GM19455 (cell line): ENCODE measurements at regions not wholly inside any gene's neighbourhood (a gene's known extent, or its start where the extent isn't known, plus 50 kb on each side); places are given as distances from the start of the nearest gene placed in this dataset.
"Not testable (repeated sequence)": the region's sequence is repeated elsewhere in the genome, so short reads cannot be mapped to it uniquely, and the experiment has no call there.

Experiments
- ATAC-seq: cut with Tn5 transposase; IDR thresholded peaks from one replicate; pipeline ENCODE4 v1.9.1; 2021; ENCODE audit not compliant: unreplicated experiment

DNA sequence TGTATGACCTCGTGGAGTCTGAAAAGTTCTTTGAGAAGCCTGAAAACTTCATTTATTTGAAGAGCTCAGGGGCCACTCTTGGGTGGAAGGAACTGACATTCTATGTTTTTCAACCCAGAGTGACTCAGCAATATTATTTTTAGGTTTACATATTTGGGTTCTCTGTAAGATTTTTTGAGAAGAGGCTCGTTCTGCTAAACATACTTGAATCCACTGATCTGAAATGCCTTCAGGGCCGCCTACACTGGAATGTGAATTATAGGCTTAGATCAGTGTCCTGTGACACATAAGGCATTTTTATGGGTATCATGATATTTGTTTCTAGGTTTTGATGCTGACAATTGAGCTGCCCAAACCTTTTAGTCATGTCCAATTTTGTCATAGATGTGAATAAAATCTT, 86.2 kb downstream of the PSAT1 start:
- ATAC-seq: no peak

DNA sequence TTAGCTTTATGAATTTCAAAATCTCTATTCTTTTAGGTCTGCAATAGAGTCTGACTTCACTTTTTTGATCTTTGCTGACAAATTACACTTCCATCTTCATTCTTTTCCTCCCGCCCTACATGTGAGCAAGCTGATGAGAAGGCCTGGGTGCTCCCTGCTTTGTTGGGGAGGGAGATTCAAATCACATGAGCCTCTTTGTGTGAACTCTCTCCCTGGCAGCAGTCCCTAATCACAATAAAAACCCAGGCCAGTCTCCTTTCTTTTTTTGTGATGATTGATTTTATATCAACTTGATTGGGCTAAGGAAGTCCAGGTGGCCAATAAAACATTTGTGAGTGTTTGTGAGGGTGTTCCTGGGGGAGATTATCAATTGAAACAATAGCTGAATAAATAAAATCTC, 89.4 kb downstream of the PSAT1 start:
- ATAC-seq: no peak

GRCh38 chr9:78386773-78387172, 89.8 kb downstream of the PSAT1 start:
- no peak for ATAC-seq

GRCh38 chr9:78393340-78393739, 96.4 kb downstream of the PSAT1 start:
- no peak for ATAC-seq

- ATAC-seq: no peak
Observed at GRCh38 chr9:78393932-78394331, 97.0 kb downstream of the PSAT1 start.

- ATAC-seq: no peak
Observed at GRCh38 chr9:78396087-78396486, 99.2 kb downstream of the PSAT1 start.

DNA sequence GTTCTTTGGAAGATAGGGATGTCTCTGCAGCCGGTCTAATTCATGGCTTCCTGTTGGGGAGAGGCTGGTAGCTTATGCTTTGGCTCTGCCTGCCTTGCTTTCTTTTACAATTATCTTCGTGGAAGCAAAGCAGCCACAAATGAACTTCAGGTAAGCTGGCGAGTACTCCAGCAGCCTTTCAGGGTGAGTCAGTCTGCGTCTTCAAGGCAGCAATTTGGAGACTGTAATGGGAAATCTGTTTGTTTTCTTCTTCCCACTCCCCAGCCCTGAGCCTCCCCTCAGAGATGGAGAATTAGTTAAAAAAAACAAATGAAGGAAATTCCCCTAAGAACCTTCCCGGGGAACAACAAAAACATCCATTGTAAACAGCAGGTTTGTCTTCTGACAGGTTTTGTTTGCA, 100.1 kb downstream of the PSAT1 start:
- ATAC-seq: no peak

- no peak for ATAC-seq
Observed at GRCh38 chr9:78397454-78397853, 100.5 kb downstream of the PSAT1 start.

DNA sequence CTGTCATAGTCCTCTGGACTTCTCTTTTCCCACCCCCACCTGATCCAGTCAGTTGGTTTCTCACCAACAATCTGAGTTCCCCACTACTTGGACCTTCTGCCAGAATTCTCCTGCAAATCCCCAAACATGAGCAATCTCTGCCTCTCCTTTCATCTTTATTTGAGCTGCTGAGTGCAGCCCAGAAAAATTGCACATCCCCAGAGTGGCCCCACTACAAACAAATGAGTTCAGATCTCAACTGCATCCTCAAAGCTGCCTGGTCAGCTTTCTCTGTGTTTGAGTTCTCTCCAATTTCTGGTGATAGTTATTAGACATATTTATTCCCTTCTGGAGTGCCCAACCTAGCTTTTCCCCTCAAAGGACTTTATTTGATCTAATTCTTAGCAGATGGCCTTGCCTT, 102.2 kb downstream of the PSAT1 start:
- no peak for ATAC-seq

DNA sequence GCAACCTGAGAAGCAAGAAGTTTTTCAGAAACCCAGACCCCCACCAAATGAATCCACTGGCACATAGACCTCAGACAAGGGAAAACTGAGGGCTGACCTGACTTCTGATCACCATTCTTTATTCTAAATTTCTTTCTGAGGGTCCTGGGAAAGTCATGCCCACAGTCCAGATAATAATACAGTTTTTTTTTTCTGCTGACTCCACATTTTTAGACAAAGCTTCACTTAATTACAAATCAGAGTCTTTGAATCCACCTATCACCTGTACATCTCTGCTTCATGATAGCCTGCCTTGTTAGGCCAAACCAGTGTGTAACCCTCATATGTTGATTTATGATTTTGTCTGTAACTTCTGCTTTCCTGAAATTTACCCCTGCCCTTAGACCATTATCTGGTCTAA, 103.6 kb downstream of the PSAT1 start:
- no peak for ATAC-seq

DNA sequence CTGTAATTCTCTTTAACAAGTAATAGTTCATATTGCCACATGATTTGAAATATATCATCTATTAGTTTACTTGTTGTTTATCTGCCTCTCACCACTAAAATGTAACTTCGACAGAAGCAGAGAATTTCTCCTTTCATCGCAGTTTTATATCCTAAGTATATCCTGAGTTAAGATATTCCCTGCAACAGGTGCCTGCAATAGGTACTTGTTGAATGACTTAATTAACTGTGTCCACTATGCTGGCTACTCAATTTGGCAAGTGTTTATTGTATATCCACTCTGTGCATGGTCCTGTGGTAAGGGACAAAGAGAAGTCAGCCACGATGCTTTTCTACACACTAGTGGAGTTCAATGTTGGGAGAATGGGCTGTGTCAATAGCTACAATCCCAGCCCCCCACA, 108.5 kb downstream of the PSAT1 start:
- ATAC-seq: no peak

DNA sequence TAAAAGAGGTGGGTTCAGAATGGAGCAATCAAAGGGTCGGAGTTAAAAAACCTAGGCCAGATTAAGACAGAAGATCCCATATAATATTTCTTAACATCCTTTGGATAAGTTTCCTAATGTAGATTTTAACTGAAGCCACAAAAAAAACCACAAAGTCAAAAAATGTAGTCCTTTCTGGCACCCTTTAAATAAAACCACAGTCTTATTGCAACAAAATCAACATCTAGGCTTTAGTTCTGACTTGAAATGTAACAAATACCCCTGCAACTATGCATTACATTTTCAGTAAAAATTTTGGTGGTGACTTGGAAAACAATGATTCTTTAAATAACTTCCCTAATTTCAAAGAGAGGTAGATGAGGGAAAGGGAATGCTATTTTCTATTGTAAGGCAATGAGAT, 109.2 kb downstream of the PSAT1 start:
- ATAC-seq: no peak

- ATAC-seq: no peak
Observed at GRCh38 chr9:78406933-78407332, 110.0 kb downstream of the PSAT1 start.

GRCh38 chr9:78407636-78408312, 110.8 kb downstream of the PSAT1 start:
- no peak for ATAC-seq

DNA sequence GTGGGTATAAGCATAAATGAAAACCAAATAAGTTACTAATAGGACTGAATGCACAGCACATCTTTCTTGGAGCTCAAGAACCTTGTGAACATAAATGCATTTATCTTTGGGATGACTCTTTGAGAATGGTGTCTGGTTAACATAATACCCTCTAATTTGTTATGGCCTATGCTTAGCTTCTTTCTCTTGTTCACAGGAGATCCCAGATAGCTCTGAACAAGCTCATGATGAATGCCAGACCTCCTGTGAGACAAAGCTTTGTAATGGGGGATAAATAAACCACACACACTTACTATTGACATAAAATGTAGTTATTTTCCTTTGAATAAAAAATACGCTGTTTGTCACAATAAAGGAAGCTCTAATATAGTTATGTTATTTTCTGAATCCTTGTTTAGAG, 111.5 kb downstream of the PSAT1 start:
- ATAC-seq: no peak

DNA sequence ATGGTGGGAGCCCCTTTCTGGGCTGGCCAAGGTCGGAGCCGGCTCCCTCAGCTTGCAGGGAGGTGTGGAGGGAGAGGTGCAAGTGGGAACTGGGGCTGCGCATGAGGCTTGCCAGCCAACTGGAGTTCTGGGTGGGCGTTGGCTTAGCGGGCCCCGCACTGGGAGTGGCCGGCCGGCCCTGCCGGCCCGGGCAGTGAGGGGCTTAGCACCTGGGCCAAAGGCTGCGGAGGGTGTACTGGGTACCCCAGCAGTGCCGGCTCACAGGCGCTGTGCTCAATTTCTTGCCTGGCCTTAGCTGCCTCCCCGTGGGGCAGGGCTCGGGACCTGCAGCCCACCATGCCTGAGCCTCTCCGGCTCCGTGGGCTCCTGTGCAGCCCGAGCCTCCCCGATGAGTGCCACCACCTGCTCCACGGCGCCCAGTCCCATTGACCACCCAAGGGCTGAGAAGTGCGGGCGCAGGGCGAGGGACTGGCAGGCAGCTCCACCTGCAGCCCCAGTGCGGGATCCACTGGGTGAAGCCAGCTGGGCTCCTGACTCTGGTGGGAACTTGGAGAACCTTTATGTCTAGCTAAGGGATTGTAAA, 113.1 kb downstream of the PSAT1 start:
- not testable (repeated sequence) for ATAC-seq

GRCh38 chr9:78422309-78422708, 125.4 kb downstream of the PSAT1 start:
- ATAC-seq: no peak

DNA sequence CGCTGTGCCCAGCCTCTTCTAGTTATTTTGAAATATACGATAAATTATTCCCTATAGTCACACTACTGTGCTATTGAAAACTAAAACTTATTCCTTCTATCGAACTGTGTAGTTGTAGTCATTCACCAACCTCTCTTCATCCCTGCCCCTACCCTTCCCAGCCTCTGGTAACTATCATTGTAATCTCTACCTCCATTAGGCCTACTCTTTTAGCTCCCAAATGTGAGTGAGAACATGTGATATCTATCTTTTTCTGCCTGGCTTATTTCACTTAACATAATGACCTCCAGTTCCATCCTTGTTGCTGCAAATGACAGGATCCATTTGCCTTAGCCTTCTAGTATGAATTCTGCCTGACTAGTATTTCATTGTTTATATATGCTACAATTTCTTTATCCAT, 127.4 kb downstream of the PSAT1 start:
- no peak for ATAC-seq

GRCh38 chr9:78428640-78429039, 131.7 kb downstream of the PSAT1 start:
- ATAC-seq: no peak

- ATAC-seq: no peak
Observed at GRCh38 chr9:78430387-78430786, 133.5 kb downstream of the PSAT1 start.

- not testable (repeated sequence) for ATAC-seq
Observed at GRCh38 chr9:78431039-78431438, 134.1 kb downstream of the PSAT1 start.

DNA sequence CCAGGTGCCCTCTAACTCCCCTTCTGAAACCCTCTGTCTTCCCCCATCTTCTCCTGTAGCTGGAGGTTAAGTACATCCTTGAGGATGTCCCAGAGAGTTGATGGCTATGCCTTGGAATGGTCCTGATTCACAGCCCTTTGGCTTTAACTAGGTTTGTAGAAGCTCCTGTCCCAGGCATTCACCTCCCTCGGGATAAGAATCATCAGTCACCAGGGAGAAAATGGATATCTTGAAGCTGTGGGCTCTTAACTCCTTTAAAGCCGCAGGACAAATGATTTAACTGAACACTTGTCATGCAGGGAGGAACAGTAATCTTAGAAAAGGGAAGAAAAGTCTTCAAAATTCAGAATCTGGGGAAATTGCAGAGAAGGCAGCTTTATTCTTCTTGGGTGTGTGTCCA, 139.9 kb downstream of the PSAT1 start:
- ATAC-seq: no peak

GRCh38 chr9:78437296-78437695, 140.4 kb downstream of the PSAT1 start:
- no peak for ATAC-seq
